SU-DHL-6 (cell line): ENCODE measurements at regions not wholly inside any gene's neighbourhood (a gene's known extent, or its start where the extent isn't known, plus 50 kb on each side); places are given as distances from the start of the nearest gene placed in this dataset.

Experiments used
- H2AFZ ChIP-seq: fragments of 200-600 bp; sonication (generic); 2 replicates; pipeline ENCODE4 v1.6.1; 2014; ENCODE audit warnings: low read depth, mild to moderate bottlenecking, moderate library complexity, mixed read lengths, antibody characterized with exemption, low read length; ENCODE audit not compliant: severe bottlenecking
- H3F3A ChIP-seq: fragments of 200-600 bp; shearing (Covaris generic); 2 replicates; pipeline ENCODE4 v1.6.0; 2016; ENCODE audit warnings: antibody characterized with exemption, mild to moderate bottlenecking; ENCODE audit not compliant: insufficient read depth
- H3K27ac ChIP-seq: fragments of 200-600 bp; sonication (generic); 2 replicates; pipeline ENCODE4 v1.5.1; 2016; ENCODE audit warnings: low read depth, mild to moderate bottlenecking, low read length, moderate library complexity, mixed read lengths
- H3K27me3 ChIP-seq: fragments of 200-600 bp; sonication (generic), shearing (Covaris generic); 2 replicates; pipeline ENCODE4 v1.6.0; 2014; ENCODE audit warnings: mild to moderate bottlenecking, low read length
- H3K36me3 ChIP-seq: fragments of 200-600 bp; sonication (generic); 2 replicates; pipeline ENCODE4 v1.6.1; 2014; ENCODE audit warnings: mild to moderate bottlenecking, low read length, mixed read lengths
- H3K4me2 ChIP-seq: fragments of 300-600, 200-600 bp; shearing (Covaris generic), sonication (generic); 2 replicates; pipeline ENCODE4 v1.6.0; 2014; ENCODE audit warnings: low read length, low read depth, mild to moderate bottlenecking; ENCODE audit not compliant: poor library complexity, severe bottlenecking
- H3K4me3 ChIP-seq: fragments of 200-600 bp; sonication (generic); 2 replicates; pipeline ENCODE4 v1.5.1; 2014; ENCODE audit warnings: antibody characterized with exemption, low read length, mild to moderate bottlenecking, mixed read lengths; ENCODE audit not compliant: insufficient read depth, poor library complexity, severe bottlenecking
- H3K79me2 ChIP-seq: fragments of 200-600 bp; sonication (generic); 2 replicates; pipeline ENCODE4 v1.6.1; 2014; ENCODE audit warnings: mild to moderate bottlenecking, low read length, moderate library complexity; ENCODE audit not compliant: insufficient read depth
- H3K9ac ChIP-seq: fragments of 200-600 bp; sonication (generic); 2 replicates; pipeline ENCODE4 v1.7.0; 2014; ENCODE audit warnings: mild to moderate bottlenecking, low read length
- H3K9me2 ChIP-seq: fragments of 200-600 bp; sonication (generic); replicated peaks from 2 replicates; pipeline ENCODE4 v1.6.1; 2014; ENCODE audit warnings: low read length; ENCODE audit not compliant: insufficient read depth
- H3K9me3 ChIP-seq: fragments of 200-600 bp; sonication (generic); 2 replicates; pipeline ENCODE4 v1.6.1; 2014; ENCODE audit warnings: low read length, mixed read lengths; ENCODE audit not compliant: insufficient read depth
- H4K20me1 ChIP-seq: fragments of 200-600 bp; sonication (generic); 2 replicates; pipeline ENCODE4 v1.6.1; 2014; ENCODE audit warnings: low read depth, mild to moderate bottlenecking, antibody characterized with exemption, low read length, moderate library complexity, mixed read lengths
- EZH2phosphoT487 ChIP-seq: fragments of 200-600 bp; sonication (generic), shearing (Covaris generic); conservative IDR thresholded peaks from 2 replicates; pipeline ENCODE4 v1.6.1; 2018; ENCODE audit warnings: mild to moderate bottlenecking, antibody characterized with exemption, low read length, moderate library complexity, mixed read lengths
- TF ChIP-seq, protein P1 (sequence below): fragments of 200-600 bp; sonication (generic); IDR thresholded peaks from one replicate; pipeline ENCODE4 v1.5.1; 2017; ENCODE audit warnings: antibody characterized with exemption, mild to moderate bottlenecking, low read length, moderate library complexity; ENCODE audit not compliant: insufficient read depth, poor library complexity, severe bottlenecking

DNA sequence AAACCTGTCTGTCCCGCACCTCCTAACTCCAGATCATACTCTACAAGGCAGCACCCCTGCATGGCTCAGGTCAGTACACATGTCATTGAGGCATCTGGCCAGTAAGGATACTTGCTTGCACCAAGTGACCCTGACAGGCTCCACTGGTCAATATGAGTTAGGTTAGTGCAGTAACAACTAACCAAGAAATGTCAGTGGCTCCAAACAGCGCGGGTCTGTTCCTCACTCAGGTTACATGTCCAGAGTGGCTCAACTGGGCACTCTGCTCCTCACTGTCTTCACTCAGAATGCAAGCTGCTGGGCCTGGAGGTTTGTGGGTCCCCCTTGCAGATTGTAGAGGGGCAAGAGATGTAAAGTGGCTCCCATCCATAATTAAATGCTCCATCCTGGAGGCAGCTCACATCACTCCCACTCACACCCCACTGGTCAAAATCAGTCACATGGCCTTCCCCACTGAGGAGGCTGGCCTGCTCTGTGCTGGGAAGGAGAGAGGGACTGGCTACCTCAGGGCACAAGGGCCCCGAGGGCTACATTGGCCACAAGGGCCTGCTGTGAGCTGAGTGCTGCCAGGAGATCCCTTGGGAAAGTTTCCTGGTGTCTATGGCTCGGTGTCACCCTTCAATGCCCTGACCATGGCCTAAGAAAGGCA is 109.1 kb upstream of the GDF10 start:
- H3K9me2 ChIP-seq = no peaks in the 10 kb centered on the region
- no peaks in the 10 kb centered on the region for H4K20me1 ChIP-seq
- no peaks in the 10 kb centered on the region for H3K79me2 ChIP-seq
- no peak overlapping the region for H3K4me2 ChIP-seq
- H3K36me3 ChIP-seq = no peaks in the 10 kb centered on the region
- TF ChIP-seq, protein P1, sequence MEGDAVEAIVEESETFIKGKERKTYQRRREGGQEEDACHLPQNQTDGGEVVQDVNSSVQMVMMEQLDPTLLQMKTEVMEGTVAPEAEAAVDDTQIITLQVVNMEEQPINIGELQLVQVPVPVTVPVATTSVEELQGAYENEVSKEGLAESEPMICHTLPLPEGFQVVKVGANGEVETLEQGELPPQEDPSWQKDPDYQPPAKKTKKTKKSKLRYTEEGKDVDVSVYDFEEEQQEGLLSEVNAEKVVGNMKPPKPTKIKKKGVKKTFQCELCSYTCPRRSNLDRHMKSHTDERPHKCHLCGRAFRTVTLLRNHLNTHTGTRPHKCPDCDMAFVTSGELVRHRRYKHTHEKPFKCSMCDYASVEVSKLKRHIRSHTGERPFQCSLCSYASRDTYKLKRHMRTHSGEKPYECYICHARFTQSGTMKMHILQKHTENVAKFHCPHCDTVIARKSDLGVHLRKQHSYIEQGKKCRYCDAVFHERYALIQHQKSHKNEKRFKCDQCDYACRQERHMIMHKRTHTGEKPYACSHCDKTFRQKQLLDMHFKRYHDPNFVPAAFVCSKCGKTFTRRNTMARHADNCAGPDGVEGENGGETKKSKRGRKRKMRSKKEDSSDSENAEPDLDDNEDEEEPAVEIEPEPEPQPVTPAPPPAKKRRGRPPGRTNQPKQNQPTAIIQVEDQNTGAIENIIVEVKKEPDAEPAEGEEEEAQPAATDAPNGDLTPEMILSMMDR = no peak
- no peak for TF ChIP-seq EZH2phosphoT487
- no peak overlapping the region for H3K27ac ChIP-seq
- no peak overlapping the region for H2AFZ ChIP-seq
- no peak overlapping the region for H3K9ac ChIP-seq
- no peaks in the 10 kb centered on the region for H3F3A ChIP-seq
- H3K4me3 ChIP-seq = no peak overlapping the region
- H3K27me3 ChIP-seq = no peaks in the 10 kb centered on the region
- no peaks in the 10 kb centered on the region for H3K9me3 ChIP-seq

DNA sequence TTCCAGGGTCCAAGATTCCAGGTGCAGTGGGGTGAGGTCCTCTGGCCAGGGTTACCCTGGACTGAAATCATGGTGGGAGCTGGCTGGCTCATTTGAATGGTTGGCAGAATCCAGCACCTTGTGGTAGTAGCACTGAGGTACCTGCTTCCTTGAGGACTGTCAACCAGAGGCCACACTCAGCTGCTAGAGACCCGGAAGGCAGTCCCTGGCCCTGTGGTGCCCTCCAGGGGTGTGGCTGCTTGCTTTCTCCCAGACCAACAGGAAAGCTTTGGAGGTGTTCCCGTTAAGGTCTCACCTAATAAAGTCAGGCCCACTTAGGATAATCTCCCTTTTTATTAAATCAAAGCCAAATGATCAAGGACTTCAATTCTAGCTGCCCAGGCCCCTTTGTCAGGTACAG is 107.7 kb upstream of the GDF10 start:
- Histone ChIP-seq H3K9me3 (no peaks in the 10 kb centered on the region), H3K79me2 (no peaks in the 10 kb centered on the region), H3F3A (no peaks in the 10 kb centered on the region), H3K9me2 (no peaks in the 10 kb centered on the region), H3K27me3 (no peaks in the 10 kb centered on the region), H2AFZ (no peak overlapping the region), H4K20me1 (no peaks in the 10 kb centered on the region), H3K27ac (no peak overlapping the region), H3K4me2 (no peak overlapping the region), H3K4me3 (no peak overlapping the region), H3K9ac (no peak overlapping the region), H3K36me3 (no peaks in the 10 kb centered on the region)
- no peak for TF ChIP-seq EZH2phosphoT487
- TF ChIP-seq, protein P1 = no peak

DNA sequence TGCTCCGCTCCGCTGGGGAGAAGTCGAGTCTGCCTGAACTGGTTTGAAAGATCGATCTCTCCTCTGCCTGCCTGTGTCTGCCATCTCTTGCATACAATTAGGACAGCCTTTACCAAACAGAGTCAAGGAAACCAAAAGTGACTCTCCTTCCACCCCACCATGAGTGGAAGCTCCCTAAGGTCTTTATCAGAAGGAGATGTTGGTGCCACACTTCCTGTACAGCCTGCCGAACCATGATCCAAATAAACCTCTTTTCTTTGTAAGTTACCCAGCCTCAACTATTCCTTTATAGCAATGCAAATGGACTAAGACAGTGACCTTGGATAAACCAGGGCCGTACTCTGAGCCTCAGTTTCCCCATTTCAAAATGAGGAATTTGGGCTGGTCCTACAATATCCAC is 106.3 kb upstream of the GDF10 start:
- no peaks in the 10 kb centered on the region for H4K20me1 ChIP-seq
- TF ChIP-seq, protein P1 = no peak
- TF ChIP-seq EZH2phosphoT487 = no peak
- no peak overlapping the region for H2AFZ ChIP-seq
- no peaks in the 10 kb centered on the region for H3K36me3 ChIP-seq
- H3K9me3 ChIP-seq = no peaks in the 10 kb centered on the region
- H3K79me2 ChIP-seq = no peaks in the 10 kb centered on the region
- H3K27me3 ChIP-seq = no peaks in the 10 kb centered on the region
- H3K9me2 ChIP-seq = no peaks in the 10 kb centered on the region
- H3K4me2 ChIP-seq = no peak overlapping the region
- H3K9ac ChIP-seq = no peak overlapping the region
- H3F3A ChIP-seq = no peaks in the 10 kb centered on the region
- H3K4me3 ChIP-seq = no peak overlapping the region
- H3K27ac ChIP-seq = no peak overlapping the region
